B cell (primary cell): ENCODE measurements at regions not wholly inside any gene's neighbourhood (a gene's known extent, or its start where the extent isn't known, plus 50 kb on each side); places are given as distances from the start of the nearest gene placed in this dataset.

Experiments
- ATAC-seq: fragments of 200-7000 bp; cut with Tn5 transposase; one replicate; pipeline ENCODE4 v1.10.0; 2021; ENCODE audit warnings: low read depth, mild to moderate bottlenecking, moderate number of reproducible peaks, moderate library complexity
- CTCF ChIA-PET: fragments of 350-600 bp; sonication (Branson Sonifier 250); formaldehyde crosslinking; loops from one replicate; lab custom pipeline; 2021; ENCODE audit warnings: antibody characterized with exemption, inconsistent platforms; lab: Charles Lee
- POLR2A ChIA-PET: fragments of 350-600 bp; sonication (Branson Sonifier 250); formaldehyde crosslinking; loops from one replicate; lab custom pipeline; 2021; ENCODE audit warnings: antibody characterized with exemption; lab: Charles Lee
- DNase-seq: peaks from one replicate; pipeline ENCODE4 v3.0.0; 2013
- H2AFZ ChIP-seq: 2 replicates; pipeline ENCODE4 v1.6.1; 2012; ENCODE audit warnings: mild to moderate bottlenecking, low read depth, low read length; ENCODE audit not compliant: insufficient read depth, poor library complexity, severe bottlenecking
- H3K27ac ChIP-seq, 2 donors: 1 replicate in 1 of 2; 2 replicates in 1 of 2; pipeline ENCODE4 v1.5.1; 2012 to 2013; ENCODE audit warnings: low read length in 2 of 2, mild to moderate bottlenecking in 2 of 2, moderate library complexity in 1 of 2
- H3K27me3 ChIP-seq, 4 experiments: fragments of 200-600 bp in 1 of 4; sonication (generic) in 1 of 4; replicated peaks in 1 of 4; 1 replicate in 2 of 4; 2 replicates in 2 of 4; pipeline versions ENCODE4 v1.6.1 to v1.7.0; 2013 to 2016; ENCODE audit warnings: low read length in 3 of 4, mild to moderate bottlenecking in 2 of 4, mixed read lengths in 1 of 4, moderate library complexity in 1 of 4; ENCODE audit not compliant: insufficient read depth in 4 of 4, control insufficient read depth in 3 of 4; ENCODE audit errors: control extremely low read depth in 1 of 4
- H3K36me3 ChIP-seq, 2 experiments: replicated peaks in 1 of 2; 1 replicate in 1 of 2; 2 replicates in 1 of 2; pipeline versions ENCODE4 v1.6.1 to v1.7.1; 2013; ENCODE audit warnings: low read length in 1 of 2; ENCODE audit not compliant: insufficient read depth in 2 of 2, control insufficient read depth in 1 of 2; ENCODE audit errors: control extremely low read depth in 1 of 2, extremely low read depth in 1 of 2
- H3K4me1 ChIP-seq, 2 donors: fragments of 200-600 bp in 1 of 2; sonication (generic) in 1 of 2; 1 replicate in 1 of 2; 2 replicates in 1 of 2; pipeline versions ENCODE4 v1.5.1 to v1.6.1; 2013 to 2017; ENCODE audit warnings: low read length in 2 of 2; ENCODE audit not compliant: control insufficient read depth in 2 of 2, insufficient read depth in 2 of 2
- H3K4me2 ChIP-seq: replicated peaks from 2 replicates; pipeline ENCODE3; 2012; ENCODE audit warnings: mild to moderate bottlenecking, low read depth, low read length; ENCODE audit not compliant: poor library complexity, severe bottlenecking
- H3K4me3 ChIP-seq, 5 experiments: fragments of 200-600 bp in 1 of 5; sonication (generic) in 1 of 5; 1 replicate in 3 of 5; 2 replicates in 2 of 5; pipeline versions ENCODE4 v1.5.1 to v1.7.0; 2011 to 2016; ENCODE audit warnings: low read length in 4 of 5, mild to moderate bottlenecking in 4 of 5, low read depth in 2 of 5, control low read depth in 1 of 5, moderate library complexity in 1 of 5; ENCODE audit not compliant: insufficient read depth in 1 of 5; ENCODE audit errors: control extremely low read depth in 1 of 5, extremely low read depth in 1 of 5
- H3K79me2 ChIP-seq: fragments of 200-600 bp; sonication (generic); one replicate; pipeline ENCODE4 v1.6.0; 2016; ENCODE audit warnings: low read length; ENCODE audit not compliant: control insufficient read depth, insufficient read depth
- H3K9ac ChIP-seq: fragments of 200-600 bp; sonication (generic); 2 replicates; pipeline ENCODE4 v1.6.1; 2017; ENCODE audit warnings: mild to moderate bottlenecking, low read length, moderate library complexity
- H3K9me3 ChIP-seq, 3 donors: one replicate each; pipeline versions ENCODE4 v1.6.1 to v1.7.1; 2013; ENCODE audit warnings: low read length in 2 of 3; ENCODE audit not compliant: control insufficient read depth in 2 of 3, insufficient read depth in 1 of 3; ENCODE audit errors: control extremely low read depth in 1 of 3
- H4K20me1 ChIP-seq: 2 replicates; pipeline ENCODE4 v1.6.0; 2012; ENCODE audit warnings: mild to moderate bottlenecking, low read length; ENCODE audit not compliant: insufficient read depth, control insufficient read depth, poor library complexity, severe bottlenecking
- H3K27ac Mint-ChIP-seq: one replicate; pipeline ENCODE4 v1.8.0; 2021; ENCODE audit warnings: mixed read lengths
- H3K27me3 Mint-ChIP-seq: one replicate; pipeline ENCODE4 v1.8.0; 2021; ENCODE audit warnings: mixed read lengths
- H3K4me1 Mint-ChIP-seq: one replicate; pipeline ENCODE4 v1.8.0; 2021; ENCODE audit warnings: mixed read lengths
- H3K4me3 Mint-ChIP-seq: one replicate; pipeline ENCODE4 v1.8.0; 2021; ENCODE audit warnings: mixed read lengths
- H3K9me3 Mint-ChIP-seq: one replicate; pipeline ENCODE4 v1.8.0; 2022; ENCODE audit warnings: mixed read lengths; ENCODE audit not compliant: insufficient read depth
- EZH2 ChIP-seq: IDR thresholded peaks from 2 replicates; pipeline ENCODE4 v1.6.1; 2012; ENCODE audit warnings: borderline replicate concordance, low read depth, mild to moderate bottlenecking, moderate library complexity, low read length; ENCODE audit not compliant: insufficient read depth, poor library complexity, severe bottlenecking
- WGBS: methylation state at CpG from one replicate; pipeline ENCODE4 v1.1.5; 2013; ENCODE audit warnings: missing lambda C conversion rate; ENCODE audit not compliant: insufficient coverage; 5-methylcytosine and 5-hydroxymethylcytosine counted together
- intact Hi-C: fragments of 100-400 bp; cut with micrococcal nuclease; formaldehyde crosslinking; loops from one replicate; pipeline ENCODE4 v1.10.0; 2022
- TF ChIP-seq, protein P1 (sequence below): fragments of 200-600 bp; IDR thresholded peaks from one replicate; pipeline ENCODE4 v1.8.0; 2022; ENCODE audit warnings: antibody characterized with exemption, mild to moderate bottlenecking

DNA sequence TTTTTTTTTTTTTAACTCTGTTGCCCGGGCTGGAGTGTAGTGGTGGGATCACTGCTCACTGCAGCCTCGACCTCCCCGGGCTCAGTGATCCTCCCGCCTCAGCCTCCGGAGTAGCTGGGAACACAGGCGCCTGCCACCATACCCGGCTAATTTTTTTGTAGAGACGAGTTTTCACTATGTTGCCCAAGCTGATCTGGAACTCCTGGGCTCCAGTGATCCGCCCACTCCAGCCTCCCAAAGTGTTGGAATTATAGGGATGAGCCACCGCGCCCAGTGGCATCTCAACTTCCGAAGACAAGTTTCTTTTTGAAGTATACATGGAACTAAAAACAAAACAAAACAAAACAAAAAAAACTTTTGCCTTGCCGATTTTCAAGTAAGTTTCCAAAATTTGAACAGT is 66.6 kb upstream of the ZNF184 start:
- H3K9ac ChIP-seq = no peak overlapping the region
- no peak overlapping the region for H3K27ac ChIP-seq
- 65% methylated on average over 7 of the region's 13 CpGs for WGBS
- H3K4me2 ChIP-seq = no peak overlapping the region
- no peaks in the 10 kb centered on the region for H3K36me3 ChIP-seq
- POLR2A ChIA-PET = no interaction called here
- ATAC-seq = no peak
- H4K20me1 ChIP-seq = no peaks in the 10 kb centered on the region
- intact Hi-C loops = no loop called here
- H3K79me2 ChIP-seq = no peaks in the 10 kb centered on the region
- no peak overlapping the region for H2AFZ ChIP-seq
- H3K9me3 Mint-ChIP-seq = peaks cover 2% of the 10 kb centered on the region
- TF ChIP-seq, protein P1, sequence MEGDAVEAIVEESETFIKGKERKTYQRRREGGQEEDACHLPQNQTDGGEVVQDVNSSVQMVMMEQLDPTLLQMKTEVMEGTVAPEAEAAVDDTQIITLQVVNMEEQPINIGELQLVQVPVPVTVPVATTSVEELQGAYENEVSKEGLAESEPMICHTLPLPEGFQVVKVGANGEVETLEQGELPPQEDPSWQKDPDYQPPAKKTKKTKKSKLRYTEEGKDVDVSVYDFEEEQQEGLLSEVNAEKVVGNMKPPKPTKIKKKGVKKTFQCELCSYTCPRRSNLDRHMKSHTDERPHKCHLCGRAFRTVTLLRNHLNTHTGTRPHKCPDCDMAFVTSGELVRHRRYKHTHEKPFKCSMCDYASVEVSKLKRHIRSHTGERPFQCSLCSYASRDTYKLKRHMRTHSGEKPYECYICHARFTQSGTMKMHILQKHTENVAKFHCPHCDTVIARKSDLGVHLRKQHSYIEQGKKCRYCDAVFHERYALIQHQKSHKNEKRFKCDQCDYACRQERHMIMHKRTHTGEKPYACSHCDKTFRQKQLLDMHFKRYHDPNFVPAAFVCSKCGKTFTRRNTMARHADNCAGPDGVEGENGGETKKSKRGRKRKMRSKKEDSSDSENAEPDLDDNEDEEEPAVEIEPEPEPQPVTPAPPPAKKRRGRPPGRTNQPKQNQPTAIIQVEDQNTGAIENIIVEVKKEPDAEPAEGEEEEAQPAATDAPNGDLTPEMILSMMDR = no peak
- TF ChIP-seq EZH2 = no peak
- peaks cover 1% of the 10 kb centered on the region for H3K4me1 Mint-ChIP-seq
- peaks cover 0 to 20% (median 4%) of the 10 kb centered on the region in 3 donors for H3K9me3 ChIP-seq
- no peak overlapping the region for H3K4me3 Mint-ChIP-seq
- H3K4me1 ChIP-seq = peaks cover under 1 to 2% of the 10 kb centered on the region in 2 donors
- H3K27ac Mint-ChIP-seq = no peak overlapping the region
- CTCF ChIA-PET = no interaction called here
- H3K27me3 Mint-ChIP-seq = peaks cover 67% of the 10 kb centered on the region
- H3K4me3 ChIP-seq = no peak overlapping the region
- DNase-seq = no peak
- peaks cover 0 to 60% (median 40%) of the 10 kb centered on the region in 4 experiments for H3K27me3 ChIP-seq

DNA sequence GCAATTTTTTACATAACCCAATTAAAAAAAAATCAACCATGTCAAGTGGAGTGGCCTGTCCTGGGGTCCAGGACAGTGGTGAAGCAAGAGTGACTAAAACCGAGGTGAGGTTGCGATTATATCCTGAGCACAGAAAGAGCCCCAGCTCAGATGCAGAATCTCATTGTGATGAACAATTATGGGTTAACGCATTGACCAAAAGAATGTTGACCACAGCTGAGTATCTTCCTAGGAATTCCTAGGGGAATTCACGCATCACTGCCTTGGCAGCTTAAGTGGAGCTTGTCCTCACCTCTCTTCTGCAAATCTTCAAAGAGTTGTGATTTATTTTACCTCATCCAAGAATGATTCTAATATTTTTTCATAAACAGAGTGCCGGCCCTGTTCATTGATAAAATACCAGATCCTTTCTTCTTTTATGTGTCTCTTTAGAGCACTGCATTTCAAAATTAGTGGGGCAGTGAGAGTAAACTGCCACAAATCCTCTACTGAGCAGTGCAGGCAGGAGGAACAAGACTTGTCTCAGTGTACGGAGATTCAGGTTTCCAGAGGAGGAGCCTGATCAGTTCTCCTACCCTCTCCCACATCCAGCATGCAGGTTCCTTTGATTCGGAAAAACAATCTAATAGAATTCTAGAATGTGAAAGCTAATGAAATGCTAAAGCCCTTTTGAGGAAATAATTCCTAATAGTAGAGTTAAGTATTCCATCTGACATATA is 60.1 kb upstream of the ZNF184 start:
- no peaks in the 10 kb centered on the region for H3K79me2 ChIP-seq
- Mint-ChIP-seq H3K27me3 (peaks cover 46% of the 10 kb centered on the region), H3K4me3 (no peak overlapping the region), H3K27ac (no peak overlapping the region), H3K4me1 (no peaks in the 10 kb centered on the region), H3K9me3 (no peaks in the 10 kb centered on the region)
- TF ChIP-seq EZH2 = no peak
- TF ChIP-seq, protein P1 = no peak
- H3K4me2 ChIP-seq = no peak overlapping the region
- ATAC-seq (no peak), DNase-seq (no peak)
- ChIA-PET CTCF (interaction anchor here (0.5 kb wide), 1 partner anchor 1995 kb away, joined by 3 read pairs; no protein-coding TSS in a partner anchor), POLR2A (no interaction called here)
- no peaks in the 10 kb centered on the region for H3K9me3 ChIP-seq
- peaks cover 0 to 31% (median 16%) of the 10 kb centered on the region in 4 experiments for H3K27me3 ChIP-seq
- H4K20me1 ChIP-seq = no peaks in the 10 kb centered on the region
- no peak overlapping the region for H3K9ac ChIP-seq
- no peak overlapping the region for H3K4me3 ChIP-seq
- H3K27ac ChIP-seq = no peak overlapping the region
- H3K4me1 ChIP-seq = no peaks in the 10 kb centered on the region
- intact Hi-C loops = no loop called here
- no peak overlapping the region for H2AFZ ChIP-seq
- H3K36me3 ChIP-seq = no peaks in the 10 kb centered on the region
- WGBS = 94% methylated on average over 2 of the region's 7 CpGs
